ENCODE measurements at regions not wholly inside any gene's neighbourhood (a gene's known extent, or its start where the extent isn't known, plus 50 kb on each side); places are given as distances from the start of the nearest gene placed in this dataset.

DNA sequence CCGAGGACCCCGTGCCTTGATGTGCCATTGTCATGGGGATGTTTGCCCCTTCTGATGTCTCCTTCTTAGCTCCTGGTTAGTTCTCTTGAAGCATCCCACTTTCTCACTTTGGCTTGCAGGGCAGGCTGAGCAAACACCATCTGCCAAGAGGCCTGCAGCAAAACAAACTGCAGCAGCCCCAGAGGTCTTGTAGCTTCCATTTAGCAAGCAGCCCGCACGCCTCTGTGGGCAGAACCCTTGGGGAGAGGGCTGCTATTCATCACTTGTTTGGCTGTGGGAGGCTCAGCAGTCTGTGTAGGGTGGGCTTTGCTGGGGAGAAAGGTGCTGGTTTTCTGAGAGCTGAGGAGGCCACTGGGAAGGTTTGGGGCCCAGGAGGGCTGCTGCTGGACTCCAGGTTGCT is 56.7 kb downstream of the KCNC4 start (continued):
- TF ChIP-seq POLR2AphosphoS5 (IDR thresholded peaks at IDR 0.05; ENCODE audit: low read depth): no peak
- no peak for TF ChIP-seq ZNF114 (CRISPR knock-in tag; IDR thresholded peaks at IDR 0.05)
- TF ChIP-seq JUNB (IDR thresholded peaks at IDR 0.05; ENCODE audit: unreplicated experiment): no peak
- TF ChIP-seq STAT1 (IDR thresholded peaks at IDR 0.05; ENCODE audit: unreplicated experiment): no peak

DNA sequence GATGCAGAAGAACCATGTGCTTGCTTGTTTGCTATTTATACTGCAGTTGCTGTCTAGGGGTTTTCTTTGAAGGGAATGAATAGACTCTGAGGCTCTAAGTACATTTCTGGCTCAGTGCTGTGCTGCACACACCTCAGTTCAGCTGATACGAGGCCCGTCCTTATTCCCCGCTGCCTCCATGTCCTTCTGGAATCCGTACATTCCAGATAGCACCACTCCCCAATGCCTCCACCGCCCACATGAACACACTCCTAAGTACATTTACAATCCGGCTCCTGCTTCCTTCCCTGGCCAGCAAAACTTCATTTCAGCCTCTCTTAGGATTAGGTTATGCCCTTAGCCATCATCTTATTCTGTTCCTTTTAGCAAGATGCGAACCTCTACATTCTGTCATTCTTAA is 57.1 kb downstream of the KCNC4 start:
- TF ChIP-seq EZH2phosphoT487 (IDR thresholded peaks at IDR 0.05; ENCODE audit: unreplicated experiment) (no peak), POLR2AphosphoS5 (IDR thresholded peaks at IDR 0.05; ENCODE audit: low read depth) (no peak), ZNF114 (CRISPR knock-in tag; IDR thresholded peaks at IDR 0.05) (no peak), REST (IDR thresholded peaks at IDR 0.05; ENCODE audit: unreplicated experiment) (no peak), CTCF (conservative IDR thresholded peaks at IDR 0.05; ENCODE audit: low read depth in 2 of 2) (no peak)
- Mint-ChIP-seq H3K36me3 (ENCODE audit: low read depth) (no peaks in the 10 kb centered on the region), H3K4me3 (no peak overlapping the region), H3K27ac (no peak overlapping the region), H3K4me1 (peaks cover 16% of the 10 kb centered on the region; the same call in 2 of the 3 replicates), H3K27me3 (ENCODE audit: insufficient read depth, low read depth, poor library complexity) (no peaks in the 10 kb centered on the region), H3K9me3 (no peaks in the 10 kb centered on the region)
- no peaks in the 10 kb centered on the region for H3K9me2 ChIP-seq (ENCODE audit: insufficient read depth)
- DNase-seq (ENCODE audit: low spot score) (no peak), ATAC-seq (no peak)
- no peaks in the 10 kb centered on the region for H3K79me2 ChIP-seq (replicated peaks; ENCODE audit: insufficient read depth)
- H3K27me3 ChIP-seq (ENCODE audit: insufficient read depth): no peaks in the 10 kb centered on the region
- no peaks in the 10 kb centered on the region for H3F3A ChIP-seq (replicated peaks; ENCODE audit: low read depth)
- no peak overlapping the region for H3K4me3 ChIP-seq
- no peaks in the 10 kb centered on the region for H3K36me3 ChIP-seq (ENCODE audit: insufficient read depth)
- no peaks in the 10 kb centered on the region for H4K20me1 ChIP-seq (replicated peaks; ENCODE audit: insufficient read depth)
- H3K27ac ChIP-seq (ENCODE audit: low read depth): no peak overlapping the region
- no peaks in the 10 kb centered on the region; the same call in 1 of the 2 replicates for H3K4me1 ChIP-seq (ENCODE audit: insufficient read depth)
- peak overlapping the region; percentile 52; the same call in 1 of the 2 replicates for H2AFZ ChIP-seq
- no peak overlapping the region for H3K4me2 ChIP-seq

DNA sequence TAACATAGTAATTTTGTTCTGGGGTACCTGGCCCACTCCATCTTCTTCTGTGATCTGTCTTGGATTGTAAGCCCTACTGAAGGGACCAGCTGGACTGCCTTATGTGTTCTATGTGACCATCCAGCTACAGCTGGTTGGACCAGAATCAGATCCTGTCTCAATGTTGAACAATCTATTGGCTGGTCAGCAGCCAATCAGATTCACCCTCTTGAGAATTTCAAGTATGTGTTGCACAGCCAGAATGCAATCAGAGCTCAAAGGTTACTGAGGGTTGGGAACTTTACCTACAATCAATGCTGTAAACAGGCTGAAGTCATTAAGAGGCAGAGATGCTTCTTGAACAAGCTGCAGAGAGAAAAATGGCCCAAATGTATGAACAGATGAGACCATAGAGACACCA is 61.9 kb downstream of the KCNC4 start:
- H4K20me1 ChIP-seq (replicated peaks; ENCODE audit: insufficient read depth): no peaks in the 10 kb centered on the region
- no peaks in the 10 kb centered on the region for H3K36me3 Mint-ChIP-seq (ENCODE audit: low read depth)
- no peaks in the 10 kb centered on the region; the same call in 1 of the 2 replicates for H3K4me1 ChIP-seq (ENCODE audit: insufficient read depth)
- no peaks in the 10 kb centered on the region for H3K27me3 Mint-ChIP-seq (ENCODE audit: insufficient read depth, low read depth, poor library complexity)
- no peaks in the 10 kb centered on the region for H3K9me3 Mint-ChIP-seq
- no peak overlapping the region for H3K4me3 Mint-ChIP-seq
- H3K4me1 Mint-ChIP-seq: peaks cover 4% of the 10 kb centered on the region; the same call in 2 of the 3 replicates
- H3K79me2 ChIP-seq (replicated peaks; ENCODE audit: insufficient read depth): no peaks in the 10 kb centered on the region
- no peak overlapping the region for H3K27ac ChIP-seq (ENCODE audit: low read depth)
- ATAC-seq: no peak; the same call in 2 of the 3 replicates
- no peak overlapping the region for H2AFZ ChIP-seq
- H3K9me2 ChIP-seq (ENCODE audit: insufficient read depth): no peaks in the 10 kb centered on the region
- H3K36me3 ChIP-seq (ENCODE audit: insufficient read depth): no peaks in the 10 kb centered on the region
- H3K27me3 ChIP-seq (ENCODE audit: insufficient read depth): no peaks in the 10 kb centered on the region
- H3F3A ChIP-seq (replicated peaks; ENCODE audit: low read depth): no peaks in the 10 kb centered on the region
- peak; percentile 26 for DNase-seq (ENCODE audit: low spot score)
- H3K4me2 ChIP-seq: no peak overlapping the region
- no peak overlapping the region for H3K27ac Mint-ChIP-seq
- no peak overlapping the region for H3K4me3 ChIP-seq
- TF ChIP-seq EZH2phosphoT487 (IDR thresholded peaks at IDR 0.05; ENCODE audit: unreplicated experiment) (no peak), JUNB (IDR thresholded peaks at IDR 0.05; ENCODE audit: unreplicated experiment) (no peak), ETS1 (IDR thresholded peaks at IDR 0.05) (no peak), POLR2AphosphoS5 (IDR thresholded peaks at IDR 0.05; ENCODE audit: low read depth) (no peak)
